Neural progenitor cell (in vitro differentiated cells): ENCODE measurements at regions not wholly inside any gene's neighbourhood (a gene's known extent, or its start where the extent isn't known, plus 50 kb on each side); places are given as distances from the start of the nearest gene placed in this dataset.

Experiments
- DNase-seq: peaks from one replicate; pipeline ENCODE4 v3.0.0-alpha.2; 2016; ENCODE audit warnings: low spot score
- H2AFZ ChIP-seq: fragments of 200-600 bp; sonication (generic); replicated peaks from 2 replicates; pipeline ENCODE4 v1.6.1; 2016; ENCODE audit warnings: antibody characterized with exemption
- H3F3A ChIP-seq: fragments of 200-600 bp; sonication (generic); 2 replicates; pipeline ENCODE4 v1.6.1; 2016; ENCODE audit warnings: antibody characterized with exemption, low read depth
- H3K27ac ChIP-seq: fragments of 200-600 bp; sonication (generic); 2 replicates; pipeline ENCODE4 v1.5.1; 2016; ENCODE audit warnings: mild to moderate bottlenecking
- H3K27me3 ChIP-seq: fragments of 200-600 bp; sonication (generic); 2 replicates; pipeline ENCODE4 v1.6.1; 2016; ENCODE audit warnings: mild to moderate bottlenecking, moderate library complexity
- H3K36me3 ChIP-seq: fragments of 200-600 bp; sonication (generic); 2 replicates; pipeline ENCODE4 v1.5.1; 2016
- H3K4me1 ChIP-seq: fragments of 200-600 bp; sonication (generic); 2 replicates; pipeline ENCODE4 v1.6.1; 2016; ENCODE audit warnings: mixed run types
- H3K4me2 ChIP-seq: fragments of 200-600 bp; sonication (generic); 2 replicates; pipeline ENCODE4 v1.6.1; 2016
- H3K4me3 ChIP-seq: fragments of 200-600 bp; sonication (generic); 2 replicates; pipeline ENCODE4 v1.5.1; 2016
- H3K79me2 ChIP-seq: fragments of 200-600 bp; sonication (generic); 2 replicates; pipeline ENCODE4 v1.6.1; 2016; ENCODE audit warnings: low read depth
- H3K9ac ChIP-seq: fragments of 200-600 bp; sonication (generic); 2 replicates; pipeline ENCODE4 v1.6.1; 2016
- H3K9me3 ChIP-seq: fragments of 200-600 bp; sonication (generic); 2 replicates; pipeline ENCODE4 v1.5.1; 2016; ENCODE audit warnings: low read depth
- H4K20me1 ChIP-seq: fragments of 200-600 bp; sonication (generic); 2 replicates; pipeline ENCODE4 v1.6.1; 2016; ENCODE audit warnings: low read depth
- H3K27ac Mint-ChIP-seq: 3 replicates; pipeline ENCODE4 v1.8.0; 2021; ENCODE audit warnings: mixed read lengths
- H3K27me3 Mint-ChIP-seq: 2 replicates; pipeline ENCODE4 v1.8.0; 2022; ENCODE audit warnings: low read depth, mild to moderate bottlenecking, inconsistent platforms, moderate library complexity, mixed read lengths; ENCODE audit not compliant: insufficient read depth
- H3K36me3 Mint-ChIP-seq: 3 replicates; pipeline ENCODE4 v1.8.0; 2021; ENCODE audit warnings: mixed read lengths
- H3K4me1 Mint-ChIP-seq: 3 replicates; pipeline ENCODE4 v1.8.0; 2021; ENCODE audit warnings: mixed read lengths
- H3K4me3 Mint-ChIP-seq: 3 replicates; pipeline ENCODE4 v1.8.0; 2021; ENCODE audit warnings: mild to moderate bottlenecking, moderate library complexity, mixed read lengths
- H3K9me3 Mint-ChIP-seq: 3 replicates; pipeline ENCODE4 v1.8.0; 2020; ENCODE audit warnings: mixed read lengths
- EZH2 ChIP-seq: fragments of 200-600 bp; sonication (generic); IDR thresholded peaks from 2 replicates; pipeline ENCODE4 v1.6.1; 2017; ENCODE audit warnings: antibody characterized with exemption, mild to moderate bottlenecking, moderate library complexity
- EZH2phosphoT487 ChIP-seq: fragments of 200-600 bp; sonication (generic); IDR thresholded peaks from 2 replicates; pipeline ENCODE4 v1.6.1; 2017; ENCODE audit warnings: antibody characterized with exemption
- TF ChIP-seq, protein P1 (sequence below): fragments of 200-600 bp; sonication (generic); IDR thresholded peaks from 2 replicates; pipeline ENCODE4 v1.5.1; 2017; ENCODE audit warnings: antibody characterized with exemption, mild to moderate bottlenecking

DNA sequence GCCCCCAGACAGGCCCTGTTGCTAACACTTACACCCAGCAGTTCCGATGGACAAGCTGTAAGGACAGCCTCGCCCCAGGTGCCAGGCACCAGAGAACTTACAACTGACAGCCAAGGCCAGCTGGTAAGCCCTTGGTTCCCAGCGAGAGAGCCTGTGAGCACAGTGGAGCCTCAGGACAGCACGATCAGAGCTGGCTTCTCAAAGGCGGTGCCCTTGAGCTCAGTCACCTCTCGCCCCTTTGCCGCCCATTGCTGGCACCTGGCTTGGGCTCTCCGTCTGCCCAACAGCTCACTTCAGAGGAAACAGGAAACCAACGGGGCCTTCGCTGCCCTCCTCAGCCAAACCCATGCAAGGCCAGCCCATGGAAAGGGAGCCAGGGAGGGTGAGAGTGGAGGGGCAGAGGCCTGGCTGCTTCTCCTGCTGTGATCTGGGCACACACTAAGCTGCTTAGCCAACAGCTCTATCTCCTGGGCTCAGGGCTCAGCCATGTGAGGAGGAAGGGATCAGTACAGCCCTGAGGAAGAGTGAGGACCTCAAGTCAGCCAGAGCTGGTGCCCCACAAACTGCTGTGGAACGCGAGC, 98.5 kb downstream of the SINHCAF start:
- H3K27me3 ChIP-seq: no peaks in the 10 kb centered on the region
- no peak overlapping the region for H3K4me3 Mint-ChIP-seq
- peaks cover 7% of the 10 kb centered on the region for H3K4me1 ChIP-seq
- no peaks in the 10 kb centered on the region for H3K9me3 ChIP-seq
- H3K36me3 ChIP-seq: no peaks in the 10 kb centered on the region
- no peak overlapping the region for H3K4me3 ChIP-seq
- peaks cover 11% of the 10 kb centered on the region for H3K9me3 Mint-ChIP-seq
- H3K27ac Mint-ChIP-seq: no peak overlapping the region
- no peak overlapping the region for H2AFZ ChIP-seq
- no peaks in the 10 kb centered on the region for H3K36me3 Mint-ChIP-seq
- H3F3A ChIP-seq: no peaks in the 10 kb centered on the region
- TF ChIP-seq, protein P1, sequence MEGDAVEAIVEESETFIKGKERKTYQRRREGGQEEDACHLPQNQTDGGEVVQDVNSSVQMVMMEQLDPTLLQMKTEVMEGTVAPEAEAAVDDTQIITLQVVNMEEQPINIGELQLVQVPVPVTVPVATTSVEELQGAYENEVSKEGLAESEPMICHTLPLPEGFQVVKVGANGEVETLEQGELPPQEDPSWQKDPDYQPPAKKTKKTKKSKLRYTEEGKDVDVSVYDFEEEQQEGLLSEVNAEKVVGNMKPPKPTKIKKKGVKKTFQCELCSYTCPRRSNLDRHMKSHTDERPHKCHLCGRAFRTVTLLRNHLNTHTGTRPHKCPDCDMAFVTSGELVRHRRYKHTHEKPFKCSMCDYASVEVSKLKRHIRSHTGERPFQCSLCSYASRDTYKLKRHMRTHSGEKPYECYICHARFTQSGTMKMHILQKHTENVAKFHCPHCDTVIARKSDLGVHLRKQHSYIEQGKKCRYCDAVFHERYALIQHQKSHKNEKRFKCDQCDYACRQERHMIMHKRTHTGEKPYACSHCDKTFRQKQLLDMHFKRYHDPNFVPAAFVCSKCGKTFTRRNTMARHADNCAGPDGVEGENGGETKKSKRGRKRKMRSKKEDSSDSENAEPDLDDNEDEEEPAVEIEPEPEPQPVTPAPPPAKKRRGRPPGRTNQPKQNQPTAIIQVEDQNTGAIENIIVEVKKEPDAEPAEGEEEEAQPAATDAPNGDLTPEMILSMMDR: no peak
- TF ChIP-seq EZH2 (no peak), EZH2phosphoT487 (no peak)
- peaks cover 14% of the 10 kb centered on the region for H3K4me1 Mint-ChIP-seq
- H4K20me1 ChIP-seq: no peaks in the 10 kb centered on the region
- no peak for DNase-seq
- H3K4me2 ChIP-seq: no peak overlapping the region
- H3K27ac ChIP-seq: no peak overlapping the region
- no peaks in the 10 kb centered on the region for H3K79me2 ChIP-seq
- peaks cover 6% of the 10 kb centered on the region for H3K27me3 Mint-ChIP-seq
- no peak overlapping the region for H3K9ac ChIP-seq

GRCh38 chr12:31228811-31229792, 96.8 kb downstream of the SINHCAF start:
- no peak overlapping the region for H3K4me3 Mint-ChIP-seq
- H3K9me3 Mint-ChIP-seq: peaks cover 12% of the 10 kb centered on the region
- no peaks in the 10 kb centered on the region for H3F3A ChIP-seq
- no peaks in the 10 kb centered on the region for H3K9me3 ChIP-seq
- no peak for DNase-seq
- no peak overlapping the region for H3K27ac ChIP-seq
- H3K79me2 ChIP-seq: no peaks in the 10 kb centered on the region
- H3K9ac ChIP-seq: no peak overlapping the region
- no peaks in the 10 kb centered on the region for H3K36me3 Mint-ChIP-seq
- H3K27ac Mint-ChIP-seq: no peak overlapping the region
- peaks cover 7% of the 10 kb centered on the region for H3K27me3 Mint-ChIP-seq
- H3K4me1 Mint-ChIP-seq: peaks cover 14% of the 10 kb centered on the region
- no peak overlapping the region for H3K4me3 ChIP-seq
- H3K4me1 ChIP-seq: peaks cover 7% of the 10 kb centered on the region
- H4K20me1 ChIP-seq: no peaks in the 10 kb centered on the region
- no peak overlapping the region for H3K4me2 ChIP-seq
- H3K36me3 ChIP-seq: no peaks in the 10 kb centered on the region
- no peak for TF ChIP-seq EZH2
- TF ChIP-seq, protein P1: no peak
- TF ChIP-seq EZH2phosphoT487: no peak
- H2AFZ ChIP-seq: peak overlapping the region; percentile 10
- no peaks in the 10 kb centered on the region for H3K27me3 ChIP-seq

DNA sequence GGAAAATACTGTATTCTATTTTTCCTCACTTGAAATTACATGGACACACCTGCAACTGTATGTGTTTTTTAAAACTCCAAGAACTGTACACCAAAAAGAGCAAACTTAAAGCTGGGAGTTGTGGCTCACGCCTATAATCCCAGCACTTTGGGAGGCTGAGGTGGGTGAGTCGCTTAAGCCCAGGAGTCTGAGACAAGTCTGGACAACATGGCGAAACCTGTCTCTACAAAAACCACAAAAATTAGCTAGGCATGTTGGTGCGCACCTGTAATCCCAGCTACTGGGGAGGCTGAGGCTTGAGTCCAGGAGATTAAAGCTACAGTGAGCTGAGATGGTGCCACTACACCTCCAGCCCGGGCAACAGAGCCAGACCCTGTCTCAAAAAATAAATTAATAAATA, 95.9 kb downstream of the SINHCAF start:
- peaks cover 12% of the 10 kb centered on the region for H3K9me3 Mint-ChIP-seq
- Histone ChIP-seq H3K79me2 (no peaks in the 10 kb centered on the region), H3K9ac (no peak overlapping the region), H3K27ac (no peak overlapping the region), H3K36me3 (no peaks in the 10 kb centered on the region), H2AFZ (no peak overlapping the region), H3K27me3 (no peaks in the 10 kb centered on the region), H3K9me3 (no peaks in the 10 kb centered on the region), H3K4me1 (peaks cover 10% of the 10 kb centered on the region), H3K4me2 (no peak overlapping the region), H3F3A (peaks cover 4% of the 10 kb centered on the region), H4K20me1 (no peaks in the 10 kb centered on the region), H3K4me3 (no peak overlapping the region)
- TF ChIP-seq EZH2 (no peak), EZH2phosphoT487 (no peak)
- TF ChIP-seq, protein P1: no peak
- no peak for DNase-seq
- no peak overlapping the region for H3K27ac Mint-ChIP-seq
- no peaks in the 10 kb centered on the region for H3K36me3 Mint-ChIP-seq
- H3K4me3 Mint-ChIP-seq: no peak overlapping the region
- peaks cover 7% of the 10 kb centered on the region for H3K27me3 Mint-ChIP-seq
- peaks cover 13% of the 10 kb centered on the region for H3K4me1 Mint-ChIP-seq
